SU-DHL-6 (cell line): ENCODE measurements at regions not wholly inside any gene's neighbourhood (a gene's known extent, or its start where the extent isn't known, plus 50 kb on each side); places are given as distances from the start of the nearest gene placed in this dataset.

ENCODE experiments used
- H2AFZ ChIP-seq: fragments of 200-600 bp; sonication (generic); 2 replicates; pipeline ENCODE4 v1.6.1; 2014; ENCODE audit warnings: low read depth, mild to moderate bottlenecking, moderate library complexity, mixed read lengths, antibody characterized with exemption, low read length; ENCODE audit not compliant: severe bottlenecking
- H3F3A ChIP-seq: fragments of 200-600 bp; shearing (Covaris generic); 2 replicates; pipeline ENCODE4 v1.6.0; 2016; ENCODE audit warnings: antibody characterized with exemption, mild to moderate bottlenecking; ENCODE audit not compliant: insufficient read depth
- H3K27ac ChIP-seq: fragments of 200-600 bp; sonication (generic); 2 replicates; pipeline ENCODE4 v1.5.1; 2016; ENCODE audit warnings: low read depth, mild to moderate bottlenecking, low read length, moderate library complexity, mixed read lengths
- H3K27me3 ChIP-seq: fragments of 200-600 bp; sonication (generic), shearing (Covaris generic); 2 replicates; pipeline ENCODE4 v1.6.0; 2014; ENCODE audit warnings: mild to moderate bottlenecking, low read length
- H3K36me3 ChIP-seq: fragments of 200-600 bp; sonication (generic); 2 replicates; pipeline ENCODE4 v1.6.1; 2014; ENCODE audit warnings: mild to moderate bottlenecking, low read length, mixed read lengths
- H3K4me2 ChIP-seq: fragments of 300-600, 200-600 bp; shearing (Covaris generic), sonication (generic); 2 replicates; pipeline ENCODE4 v1.6.0; 2014; ENCODE audit warnings: low read length, low read depth, mild to moderate bottlenecking; ENCODE audit not compliant: poor library complexity, severe bottlenecking
- H3K4me3 ChIP-seq: fragments of 200-600 bp; sonication (generic); 2 replicates; pipeline ENCODE4 v1.5.1; 2014; ENCODE audit warnings: antibody characterized with exemption, low read length, mild to moderate bottlenecking, mixed read lengths; ENCODE audit not compliant: insufficient read depth, poor library complexity, severe bottlenecking
- H3K79me2 ChIP-seq: fragments of 200-600 bp; sonication (generic); 2 replicates; pipeline ENCODE4 v1.6.1; 2014; ENCODE audit warnings: mild to moderate bottlenecking, low read length, moderate library complexity; ENCODE audit not compliant: insufficient read depth
- H3K9ac ChIP-seq: fragments of 200-600 bp; sonication (generic); 2 replicates; pipeline ENCODE4 v1.7.0; 2014; ENCODE audit warnings: mild to moderate bottlenecking, low read length
- H3K9me2 ChIP-seq: fragments of 200-600 bp; sonication (generic); replicated peaks from 2 replicates; pipeline ENCODE4 v1.6.1; 2014; ENCODE audit warnings: low read length; ENCODE audit not compliant: insufficient read depth
- H3K9me3 ChIP-seq: fragments of 200-600 bp; sonication (generic); 2 replicates; pipeline ENCODE4 v1.6.1; 2014; ENCODE audit warnings: low read length, mixed read lengths; ENCODE audit not compliant: insufficient read depth
- H4K20me1 ChIP-seq: fragments of 200-600 bp; sonication (generic); 2 replicates; pipeline ENCODE4 v1.6.1; 2014; ENCODE audit warnings: low read depth, mild to moderate bottlenecking, antibody characterized with exemption, low read length, moderate library complexity, mixed read lengths
- CTCF ChIP-seq: fragments of 200-600 bp; sonication (generic); IDR thresholded peaks from one replicate; pipeline ENCODE4 v1.5.1; 2017; ENCODE audit warnings: antibody characterized with exemption, mild to moderate bottlenecking, low read length, moderate library complexity; ENCODE audit not compliant: insufficient read depth, poor library complexity, severe bottlenecking
- EZH2phosphoT487 ChIP-seq: fragments of 200-600 bp; sonication (generic), shearing (Covaris generic); conservative IDR thresholded peaks from 2 replicates; pipeline ENCODE4 v1.6.1; 2018; ENCODE audit warnings: mild to moderate bottlenecking, antibody characterized with exemption, low read length, moderate library complexity, mixed read lengths

GRCh38 chr18:76656925-76657827, 162.1 kb upstream of the ZNF516 start:
- Histone ChIP-seq H3K4me2 (no peak overlapping the region), H4K20me1 (no peaks in the 10 kb centered on the region), H3K79me2 (no peaks in the 10 kb centered on the region), H2AFZ (no peak overlapping the region), H3K4me3 (no peak overlapping the region), H3K9me3 (no peaks in the 10 kb centered on the region), H3K36me3 (no peaks in the 10 kb centered on the region), H3K9ac (no peak overlapping the region), H3K27me3 (no peaks in the 10 kb centered on the region), H3K9me2 (no peaks in the 10 kb centered on the region), H3F3A (no peaks in the 10 kb centered on the region), H3K27ac (no peak overlapping the region)
- TF ChIP-seq CTCF (no peak), EZH2phosphoT487 (no peak)

DNA sequence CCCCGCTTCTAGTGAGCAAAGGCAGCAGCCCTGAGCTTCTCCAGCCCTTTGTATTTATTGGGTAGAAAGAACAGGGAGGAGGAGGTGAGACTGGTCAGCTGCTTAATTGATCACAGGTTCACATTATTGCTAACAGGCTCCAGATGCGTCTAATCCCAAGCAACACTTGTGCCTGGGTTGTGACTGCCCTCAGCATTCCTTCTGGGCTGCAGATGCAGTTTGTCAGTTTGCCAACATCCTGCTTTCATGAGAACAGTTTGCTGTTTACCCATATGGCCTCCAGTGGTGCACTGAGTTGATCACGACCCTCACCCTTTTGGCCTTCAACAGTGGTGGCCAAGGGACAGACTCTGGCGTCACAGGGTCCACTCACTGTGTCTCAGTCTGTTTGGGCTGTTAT, 159.5 kb upstream of the ZNF516 start:
- Histone ChIP-seq H3K4me3 (no peak overlapping the region), H3K36me3 (no peaks in the 10 kb centered on the region), H3K9me3 (no peaks in the 10 kb centered on the region), H3K4me2 (no peak overlapping the region), H3K27ac (no peak overlapping the region), H3K79me2 (no peaks in the 10 kb centered on the region), H3K27me3 (no peaks in the 10 kb centered on the region), H4K20me1 (no peaks in the 10 kb centered on the region), H3F3A (no peaks in the 10 kb centered on the region), H3K9ac (no peak overlapping the region), H3K9me2 (no peaks in the 10 kb centered on the region), H2AFZ (no peak overlapping the region)
- TF ChIP-seq EZH2phosphoT487 (no peak), CTCF (no peak)

DNA sequence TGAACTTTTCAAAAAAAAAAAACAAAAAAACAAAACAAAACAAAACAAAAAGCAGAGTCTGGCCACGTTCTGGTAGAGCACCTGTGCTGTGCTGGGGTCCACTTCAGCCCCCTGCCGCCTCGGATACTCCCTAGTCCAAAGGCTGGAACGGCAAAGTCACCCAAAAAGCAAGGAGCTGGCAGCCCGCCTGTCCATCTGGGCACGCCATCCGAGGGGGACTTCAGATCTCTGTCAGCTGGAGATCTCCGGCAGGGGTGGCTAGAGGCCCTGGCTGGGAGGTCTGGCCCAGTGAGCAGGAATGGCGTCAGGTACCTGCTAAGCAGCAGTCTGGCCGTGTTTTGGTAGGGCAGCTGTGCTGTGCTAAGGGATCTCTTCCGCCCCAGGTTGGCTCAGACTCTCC, 152.3 kb upstream of the ZNF516 start:
- H4K20me1 ChIP-seq: no peaks in the 10 kb centered on the region
- H3K27me3 ChIP-seq: no peaks in the 10 kb centered on the region
- no peak overlapping the region for H3K9ac ChIP-seq
- H3K36me3 ChIP-seq: no peaks in the 10 kb centered on the region
- no peaks in the 10 kb centered on the region for H3K79me2 ChIP-seq
- no peak for TF ChIP-seq EZH2phosphoT487
- no peak for TF ChIP-seq CTCF
- H3K27ac ChIP-seq: no peak overlapping the region
- H3K4me2 ChIP-seq: no peak overlapping the region
- no peaks in the 10 kb centered on the region for H3K9me2 ChIP-seq
- H3K9me3 ChIP-seq: no peaks in the 10 kb centered on the region
- no peaks in the 10 kb centered on the region for H3F3A ChIP-seq
- no peak overlapping the region for H3K4me3 ChIP-seq
- H2AFZ ChIP-seq: no peak overlapping the region
